ENCODE measurements at regions not wholly inside any gene's neighbourhood (a gene's known extent, or its start where the extent isn't known, plus 50 kb on each side); places are given as distances from the start of the nearest gene placed in this dataset.
A peak's percentile ranks its signal among the peaks of the same experiment; 100 is the strongest.

DNA sequence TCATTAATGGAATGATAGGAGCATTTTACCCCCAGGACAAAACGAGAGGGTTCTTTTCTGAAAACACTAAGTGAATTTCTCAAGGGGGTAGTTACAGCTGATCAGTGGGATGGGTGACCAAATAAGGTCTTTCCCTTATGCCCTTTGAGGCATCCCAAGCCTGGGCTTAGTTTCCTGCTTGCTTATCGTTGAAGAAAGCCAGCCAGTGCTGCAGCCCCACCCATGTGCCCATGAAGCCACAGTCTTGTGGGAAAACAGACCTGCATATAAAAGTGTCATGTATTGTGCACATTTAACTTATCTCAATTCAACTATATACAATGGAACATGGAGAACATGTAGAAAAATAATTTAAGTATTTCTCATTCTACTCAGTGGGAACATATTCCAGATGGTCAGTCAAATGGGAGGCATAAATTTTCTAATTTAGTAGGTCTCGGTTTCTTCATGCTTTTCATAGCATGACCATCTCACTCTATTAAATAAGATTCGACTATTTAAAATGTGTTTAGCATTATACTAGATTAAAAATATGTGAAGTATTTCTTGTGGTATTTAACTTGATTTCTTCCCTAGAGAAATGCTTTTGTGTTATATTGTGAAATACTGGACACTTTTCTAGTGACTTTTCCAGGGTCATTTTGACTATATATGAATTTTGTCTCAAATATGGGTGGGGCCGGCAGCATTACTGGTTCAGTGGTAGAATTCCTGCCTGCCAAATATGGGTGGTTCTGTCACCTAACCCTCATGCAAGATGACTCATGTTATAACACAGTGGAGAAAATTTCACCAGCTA, 189.7 kb upstream of the SGCD start:
- TF ChIP-seq CTCF (IDR thresholded peaks at IDR 0.05): no peak
- TF ChIP-seq POLR2A (IDR thresholded peaks at IDR 0.05; ENCODE audit: low read length): no peak
- peak in 1 of 2 experiments; percentile 23; a peak in 1 of 4 replicates for TF ChIP-seq CEBPB (IDR thresholded peaks at IDR 0.05)
- no peak for TF ChIP-seq POLR2AphosphoS2 (conservative IDR thresholded peaks at IDR 0.05; ENCODE audit: low read length)
- no peak for TF ChIP-seq HDAC2 (IDR thresholded peaks at IDR 0.05)
- TF ChIP-seq RFX5 (IDR thresholded peaks at IDR 0.05): no peak
- TF ChIP-seq PBX3 (IDR thresholded peaks at IDR 0.05): no peak
- TF ChIP-seq, protein P1, sequence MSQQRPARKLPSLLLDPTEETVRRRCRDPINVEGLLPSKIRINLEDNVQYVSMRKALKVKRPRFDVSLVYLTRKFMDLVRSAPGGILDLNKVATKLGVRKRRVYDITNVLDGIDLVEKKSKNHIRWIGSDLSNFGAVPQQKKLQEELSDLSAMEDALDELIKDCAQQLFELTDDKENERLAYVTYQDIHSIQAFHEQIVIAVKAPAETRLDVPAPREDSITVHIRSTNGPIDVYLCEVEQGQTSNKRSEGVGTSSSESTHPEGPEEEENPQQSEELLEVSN (IDR thresholded peaks at IDR 0.05; ENCODE audit: borderline replicate concordance, low read depth): no peak
- no peak for TF ChIP-seq EP300 (IDR thresholded peaks at IDR 0.05)
- no peak for TF ChIP-seq JUN (IDR thresholded peaks at IDR 0.05)

Data from A549 (cell line).